Dedifferentiated amniotic fluid mesenchymal stem cell (primary cell): ENCODE measurements at regions not wholly inside any gene's neighbourhood (a gene's known extent, or its start where the extent isn't known, plus 50 kb on each side); places are given as distances from the start of the nearest gene placed in this dataset.

Source experiments
- DNase-seq: peaks from one replicate; pipeline ENCODE4 v3.0.0-alpha.2; 2016; ENCODE audit errors: extremely low spot score

GRCh38 chr2:219692521-219692920 is 65.1 kb downstream of the SLC4A3 start:
- DNase-seq: no peak

GRCh38 chr2:219695145-219695709 is 67.8 kb downstream of the SLC4A3 start:
- no peak for DNase-seq

GRCh38 chr2:219697811-219698747 is 70.6 kb downstream of the SLC4A3 start:
- DNase-seq: no peak

GRCh38 chr2:219698748-219699439 is 71.5 kb downstream of the SLC4A3 start:
- DNase-seq: no peak

GRCh38 chr2:219699440-219699821 is 72.0 kb downstream of the SLC4A3 start:
- DNase-seq: no peak

GRCh38 chr2:219701847-219702634 is 74.6 kb downstream of the SLC4A3 start:
- no peak for DNase-seq

GRCh38 chr2:219702796-219703545 is 75.5 kb downstream of the SLC4A3 start:
- DNase-seq: no peak

- DNase-seq: no peak
Measured at GRCh38 chr2:219704878-219705277, 77.4 kb downstream of the SLC4A3 start.

- no peak for DNase-seq
Measured at GRCh38 chr2:219706823-219707281, 79.4 kb downstream of the SLC4A3 start.

GRCh38 chr2:219707496-219708285 is 80.3 kb downstream of the SLC4A3 start:
- DNase-seq: no peak

GRCh38 chr2:219709331-219709761 is 81.9 kb downstream of the SLC4A3 start:
- no peak for DNase-seq

GRCh38 chr2:219713110-219713509 is 85.7 kb downstream of the SLC4A3 start:
- DNase-seq: no peak

- no peak for DNase-seq
Measured at GRCh38 chr2:219714681-219715400, 87.4 kb downstream of the SLC4A3 start.

GRCh38 chr2:219718066-219718465 is 90.6 kb downstream of the SLC4A3 start:
- DNase-seq: no peak

- no peak for DNase-seq
Measured at GRCh38 chr2:219719521-219719920, 92.1 kb downstream of the SLC4A3 start.

- DNase-seq: no peak
Measured at GRCh38 chr2:219720956-219721355, 93.5 kb downstream of the SLC4A3 start.

GRCh38 chr2:219722276-219722879 is 94.9 kb downstream of the SLC4A3 start:
- DNase-seq: no peak

GRCh38 chr2:219723311-219723710 is 95.9 kb downstream of the SLC4A3 start:
- DNase-seq: no peak

GRCh38 chr2:219724628-219725027 is 97.2 kb downstream of the SLC4A3 start:
- DNase-seq: no peak
